Right atrium auricular region (tissue), 2 donors: ENCODE measurements at regions not wholly inside any gene's neighbourhood (a gene's known extent, or its start where the extent isn't known, plus 50 kb on each side); places are given as distances from the start of the nearest gene placed in this dataset.

Experiments
- DNase-seq: peaks from one replicate; pipeline ENCODE4 v3.0.0-alpha.2; 2019; ENCODE audit warnings: low spot score
- H3K27ac ChIP-seq, 2 donors: fragments of 200-600 bp; sonication (generic); 1 replicate in 1 of 2; 2 replicates in 1 of 2; pipeline ENCODE4 v1.5.1; 2016 to 2019
- H3K27me3 ChIP-seq, 2 donors: fragments of 200-600 bp; sonication (generic); one replicate each; pipeline versions ENCODE4 v1.5.1 to v1.6.0; 2017 to 2019
- H3K36me3 ChIP-seq: fragments of 200-600 bp; sonication (generic); one replicate; pipeline ENCODE4 v1.5.1; 2016
- H3K4me1 ChIP-seq, 2 donors: fragments of 200-600 bp; sonication (generic); one replicate each; pipeline versions ENCODE4 v1.5.1 to v1.6.0; 2017 to 2019
- H3K4me3 ChIP-seq, 2 donors: fragments of 200-600 bp; sonication (generic); 1 replicate in 1 of 2; 2 replicates in 1 of 2; pipeline ENCODE4 v1.5.1; 2017 to 2019; ENCODE audit warnings: mild to moderate bottlenecking in 1 of 2, moderate library complexity in 1 of 2
- H3K9me3 ChIP-seq, 2 donors: fragments of 200-600 bp; sonication (generic); one replicate each; pipeline ENCODE4 v1.5.1; 2019
- CTCF ChIP-seq, 2 donors: fragments of 200-600 bp; sonication (generic); IDR thresholded peaks; one replicate each; pipeline ENCODE4 v1.5.1; 2019; ENCODE audit warnings: antibody characterized with exemption in 2 of 2

GRCh38 chr18:11523804-11524203 is 85.6 kb upstream of the SLC35G4 start:
- no peak for DNase-seq
- H3K27me3 ChIP-seq = no peaks in the 10 kb centered on the region
- TF ChIP-seq CTCF (IDR thresholded peaks at IDR 0.05) = no peak
- H3K9me3 ChIP-seq = no peaks in the 10 kb centered on the region
- H3K4me3 ChIP-seq = no peak overlapping the region
- H3K36me3 ChIP-seq = no peaks in the 10 kb centered on the region
- no peaks in the 10 kb centered on the region for H3K4me1 ChIP-seq
- H3K27ac ChIP-seq = no peak overlapping the region

GRCh38 chr18:11522992-11523391 is 86.4 kb upstream of the SLC35G4 start:
- Histone ChIP-seq H3K36me3 (no peaks in the 10 kb centered on the region), H3K27ac (no peak overlapping the region), H3K4me3 (no peak overlapping the region), H3K9me3 (no peaks in the 10 kb centered on the region), H3K4me1 (no peaks in the 10 kb centered on the region), H3K27me3 (no peaks in the 10 kb centered on the region)
- no peak for TF ChIP-seq CTCF (IDR thresholded peaks at IDR 0.05)
- no peak for DNase-seq

GRCh38 chr18:11521853-11522252 is 87.5 kb upstream of the SLC35G4 start:
- no peak for TF ChIP-seq CTCF (IDR thresholded peaks at IDR 0.05)
- H3K27ac ChIP-seq = no peak overlapping the region

GRCh38 chr18:11520536-11520935 is 88.9 kb upstream of the SLC35G4 start:
- DNase-seq = no peak
- Histone ChIP-seq H3K4me3 (no peak overlapping the region), H3K27me3 (no peaks in the 10 kb centered on the region), H3K36me3 (no peaks in the 10 kb centered on the region), H3K9me3 (no peaks in the 10 kb centered on the region), H3K4me1 (peaks cover 0 to 7% of the 10 kb centered on the region in 2 donors), H3K27ac (no peak overlapping the region)
- no peak for TF ChIP-seq CTCF (IDR thresholded peaks at IDR 0.05)

More at GRCh38 chr18:11521853-11522252, 87.5 kb upstream of the SLC35G4 start:
- no peak for DNase-seq
- no peaks in the 10 kb centered on the region for H3K9me3 ChIP-seq
- H3K36me3 ChIP-seq = no peaks in the 10 kb centered on the region
- no peak overlapping the region for H3K4me3 ChIP-seq
- H3K4me1 ChIP-seq = peaks cover 0 to 7% of the 10 kb centered on the region in 2 donors
- no peaks in the 10 kb centered on the region for H3K27me3 ChIP-seq

GRCh38 chr18:11518788-11519685 is 90.4 kb upstream of the SLC35G4 start:
- DNase-seq = no peak
- H3K27me3 ChIP-seq = no peaks in the 10 kb centered on the region
- H3K4me3 ChIP-seq = no peak overlapping the region
- H3K4me1 ChIP-seq = peaks cover 0 to 7% of the 10 kb centered on the region in 2 donors
- no peaks in the 10 kb centered on the region for H3K9me3 ChIP-seq
- H3K36me3 ChIP-seq = no peaks in the 10 kb centered on the region
- peak in 1 of 2 donors; percentile 65 for TF ChIP-seq CTCF (IDR thresholded peaks at IDR 0.05)
- no peak overlapping the region for H3K27ac ChIP-seq
